Large intestine (tissue), 3 donors: ENCODE measurements at regions not wholly inside any gene's neighbourhood (a gene's known extent, or its start where the extent isn't known, plus 50 kb on each side); places are given as distances from the start of the nearest gene placed in this dataset.

Experiments
- DNase-seq, 2 donors: peaks; one replicate each; pipeline versions ENCODE4 v3.0.0 to v3.0.0-alpha.2; 2013
- H3K27ac ChIP-seq: one replicate; pipeline ENCODE4 v1.5.1; 2013; ENCODE audit warnings: low read length
- H3K27me3 ChIP-seq: 2 replicates; pipeline ENCODE4 v1.6.1; 2013; ENCODE audit warnings: low read length; ENCODE audit not compliant: control insufficient read depth, insufficient read depth
- H3K36me3 ChIP-seq: 2 replicates; pipeline ENCODE4 v1.6.1; 2013; ENCODE audit warnings: low read length; ENCODE audit not compliant: control insufficient read depth, insufficient read depth
- H3K4me1 ChIP-seq: one replicate; pipeline ENCODE4 v1.6.1; 2013; ENCODE audit warnings: low read length; ENCODE audit not compliant: control insufficient read depth, insufficient read depth
- H3K4me3 ChIP-seq: one replicate; pipeline ENCODE4 v1.5.1; 2013; ENCODE audit warnings: low read length
- H3K9me3 ChIP-seq: one replicate; pipeline ENCODE4 v1.6.1; 2013; ENCODE audit warnings: mild to moderate bottlenecking, low read depth, low read length, moderate library complexity; ENCODE audit not compliant: control insufficient read depth
- WGBS: methylation state at CpG from one replicate; pipeline ENCODE4 v1.1.5; 2013; ENCODE audit warnings: low lambda C conversion rate; ENCODE audit not compliant: insufficient coverage; 5-methylcytosine and 5-hydroxymethylcytosine counted together

GRCh38 chr14:104243200-104243599 lies 104.8 kb downstream of the KIF26A start:
- no CpG with 5 or more reads among the region's 1 CpG for WGBS
- H3K9me3 ChIP-seq = peaks cover 12% of the 10 kb centered on the region
- no peaks in the 10 kb centered on the region for H3K36me3 ChIP-seq
- H3K27me3 ChIP-seq = no peaks in the 10 kb centered on the region
- H3K4me1 ChIP-seq = peaks cover 9% of the 10 kb centered on the region
- no peak overlapping the region for H3K27ac ChIP-seq
- H3K4me3 ChIP-seq = no peak overlapping the region
- no peak for DNase-seq

GRCh38 chr14:104244221-104245011 lies 106.0 kb downstream of the KIF26A start:
- Histone ChIP-seq H3K27ac (no peak overlapping the region), H3K27me3 (no peaks in the 10 kb centered on the region), H3K4me1 (peaks cover 7% of the 10 kb centered on the region), H3K36me3 (no peaks in the 10 kb centered on the region), H3K9me3 (peaks cover 12% of the 10 kb centered on the region), H3K4me3 (no peak overlapping the region)
- no peak for DNase-seq
- WGBS = 60% methylated on average over 1 of the region's 23 CpGs

GRCh38 chr14:104245075-104245474 lies 106.7 kb downstream of the KIF26A start:
- WGBS = no CpG with 5 or more reads among the region's 3 CpGs
- Histone ChIP-seq H3K9me3 (peaks cover 12% of the 10 kb centered on the region), H3K27me3 (no peaks in the 10 kb centered on the region), H3K4me1 (peaks cover under 1% of the 10 kb centered on the region), H3K36me3 (no peaks in the 10 kb centered on the region), H3K4me3 (no peak overlapping the region), H3K27ac (no peak overlapping the region)
- DNase-seq = no peak

DNA sequence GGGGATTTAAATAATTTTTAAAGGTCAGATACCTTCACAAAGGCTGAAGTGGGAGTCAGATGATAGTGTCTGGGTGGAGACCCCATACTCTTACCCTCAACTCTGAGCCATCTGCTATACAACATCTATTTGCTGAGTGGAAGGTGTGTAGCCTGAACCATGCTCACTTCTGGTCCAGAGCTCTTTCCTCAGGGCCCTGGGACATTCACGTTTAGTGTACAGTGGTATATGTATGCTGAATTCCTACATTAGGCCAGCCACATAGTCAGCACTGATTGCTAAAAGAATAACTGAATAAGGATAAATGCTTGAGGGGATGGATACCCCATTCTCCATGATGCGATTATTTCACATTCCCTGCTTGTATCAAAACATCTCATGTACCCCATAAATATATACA lies 107.3 kb downstream of the KIF26A start:
- no peaks in the 10 kb centered on the region for H3K36me3 ChIP-seq
- no CpG with 5 or more reads among the region's 2 CpGs for WGBS
- H3K4me1 ChIP-seq = no peaks in the 10 kb centered on the region
- H3K4me3 ChIP-seq = no peak overlapping the region
- no peaks in the 10 kb centered on the region for H3K27me3 ChIP-seq
- peaks cover 12% of the 10 kb centered on the region for H3K9me3 ChIP-seq
- no peak for DNase-seq
- no peak overlapping the region for H3K27ac ChIP-seq

GRCh38 chr14:104246401-104247335 lies 108.3 kb downstream of the KIF26A start:
- Histone ChIP-seq H3K27me3 (no peaks in the 10 kb centered on the region), H3K27ac (no peak overlapping the region), H3K36me3 (no peaks in the 10 kb centered on the region), H3K9me3 (peaks cover 12% of the 10 kb centered on the region), H3K4me3 (no peak overlapping the region), H3K4me1 (no peaks in the 10 kb centered on the region)
- WGBS = no CpG with 5 or more reads among the region's 19 CpGs
- no peak for DNase-seq

GRCh38 chr14:104247336-104248202 lies 109.2 kb downstream of the KIF26A start:
- Histone ChIP-seq H3K4me3 (no peak overlapping the region), H3K9me3 (peaks cover 12% of the 10 kb centered on the region), H3K4me1 (no peaks in the 10 kb centered on the region), H3K27ac (no peak overlapping the region), H3K36me3 (no peaks in the 10 kb centered on the region), H3K27me3 (no peaks in the 10 kb centered on the region)
- no peak for DNase-seq
- no CpG with 5 or more reads among the region's 24 CpGs for WGBS

GRCh38 chr14:104248203-104249055 lies 110.0 kb downstream of the KIF26A start:
- H3K36me3 ChIP-seq = no peaks in the 10 kb centered on the region
- no peaks in the 10 kb centered on the region for H3K4me1 ChIP-seq
- no peak overlapping the region for H3K4me3 ChIP-seq
- no CpG with 5 or more reads among the region's 26 CpGs for WGBS
- peaks cover 12% of the 10 kb centered on the region for H3K9me3 ChIP-seq
- H3K27me3 ChIP-seq = no peaks in the 10 kb centered on the region
- H3K27ac ChIP-seq = no peak overlapping the region
- no peak for DNase-seq

- no peaks in the 10 kb centered on the region for H3K36me3 ChIP-seq
- no CpG with 5 or more reads among the region's 9 CpGs for WGBS
- no peak overlapping the region for H3K4me3 ChIP-seq
- H3K9me3 ChIP-seq = peaks cover 12% of the 10 kb centered on the region
- H3K27me3 ChIP-seq = no peaks in the 10 kb centered on the region
- no peaks in the 10 kb centered on the region for H3K4me1 ChIP-seq
- DNase-seq = no peak
- no peak overlapping the region for H3K27ac ChIP-seq
Observed at GRCh38 chr14:104249089-104249488, 110.7 kb downstream of the KIF26A start.

- no CpG with 5 or more reads among the region's 5 CpGs for WGBS
- no peak overlapping the region for H3K27ac ChIP-seq
- no peaks in the 10 kb centered on the region for H3K27me3 ChIP-seq
- no peak for DNase-seq
- no peaks in the 10 kb centered on the region for H3K4me1 ChIP-seq
- no peak overlapping the region for H3K4me3 ChIP-seq
- peaks cover 9% of the 10 kb centered on the region for H3K9me3 ChIP-seq
- no peaks in the 10 kb centered on the region for H3K36me3 ChIP-seq
Observed at GRCh38 chr14:104249706-104250105, 111.3 kb downstream of the KIF26A start.
